K562 (cell line): ENCODE measurements at regions not wholly inside any gene's neighbourhood (a gene's known extent, or its start where the extent isn't known, plus 50 kb on each side); places are given as distances from the start of the nearest gene placed in this dataset.

Source experiments
- ATAC-seq: fragments of 200-7000 bp; cut with Tn5 transposase; 3 replicates; pipeline ENCODE4 v1.9.1; 2020; ENCODE audit warnings: moderate library complexity
- BruUV-seq: library from RNA; stranded (reverse); fragments of 400-500 nt; replicated peaks from 2 replicates; lab custom pipeline; 2021; lab: Mats Ljungman, UMichigan
- CTCF ChIA-PET: fragments of 300-600 bp; formaldehyde crosslinking; extraction: SDS; loops from one replicate; lab custom pipeline; 2021; ENCODE audit warnings: low intra/inter-chr PET ratio; lab: Yijun Ruan, JAX
- POLR2A ChIA-PET: fragments of 300-600, 350-650 bp; sonication (Branson Sonifier 250); formaldehyde crosslinking; extraction: SDS; loops from one replicate; lab custom pipeline; 2021; ENCODE audit warnings: antibody characterized with exemption, inconsistent platforms; lab: Yijun Ruan, JAX
- DNase-seq, 4 experiments: peaks; one replicate each; pipeline versions ENCODE4 v3.0.0 to v3.0.0-alpha.2; 2011 to 2018; ENCODE audit warnings: low spot score in 3 of 4, mixed read lengths in 3 of 4; ENCODE audit errors: extremely low read depth in 1 of 4
- FAIRE-seq: peaks from 2 replicates; lab custom pipeline; 2011; peaks lifted over from hg19 to GRCh38; lab: Jason Lieb, UNC
- H2AFZ ChIP-seq: 2 replicates; pipeline ENCODE4 v1.6.0; 2011; ENCODE audit warnings: low read depth, low read length, control low read depth, inconsistent platforms
- H3K27ac ChIP-seq: fragments of 200-600 bp; 3 replicates; pipeline ENCODE4 v1.8.0; 2011; ENCODE audit warnings: low read depth, mild to moderate bottlenecking, control low read depth, inconsistent platforms, low read length, moderate library complexity, mixed read lengths; ENCODE audit errors: extremely low read depth
- H3K27me3 ChIP-seq, 2 experiments: fragments of 300-600 bp in 1 of 2; 2 replicates in 1 of 2; 3 replicates in 1 of 2; pipeline versions ENCODE4 v1.6.0 to v1.8.0; 2011; ENCODE audit warnings: inconsistent platforms in 2 of 2, low read length in 2 of 2, mild to moderate bottlenecking in 1 of 2, mixed read lengths in 1 of 2, moderate library complexity in 1 of 2; ENCODE audit not compliant: control insufficient read depth in 2 of 2, insufficient read depth in 2 of 2
- H3K36me3 ChIP-seq: fragments of 300-600 bp; 3 replicates; pipeline ENCODE4 v1.8.0; 2011; ENCODE audit warnings: mild to moderate bottlenecking, low read length, inconsistent platforms; ENCODE audit not compliant: control insufficient read depth, insufficient read depth
- H3K4me1 ChIP-seq, 2 experiments: fragments of 200-600 bp in 1 of 2; replicated peaks in 1 of 2; 2 replicates in 1 of 2; 3 replicates in 1 of 2; pipeline versions ENCODE4 v1.5.1 to v1.8.0; 2011; ENCODE audit warnings: inconsistent platforms in 2 of 2, low read length in 2 of 2, mild to moderate bottlenecking in 1 of 2, mixed read lengths in 1 of 2, moderate library complexity in 1 of 2; ENCODE audit not compliant: control insufficient read depth in 2 of 2, insufficient read depth in 2 of 2
- H3K4me2 ChIP-seq: 2 replicates; pipeline ENCODE4 v1.6.1; 2011; ENCODE audit warnings: low read length, control low read depth, inconsistent platforms, mixed read lengths; ENCODE audit not compliant: insufficient read depth
- H3K4me3 ChIP-seq: fragments of 200-600 bp; sonication (generic), shearing (Covaris generic); 2 replicates; pipeline ENCODE4 v1.5.1; 2016; ENCODE audit warnings: control low read depth, inconsistent platforms
- H3K79me2 ChIP-seq: fragments of 200-600 bp; 3 replicates; pipeline ENCODE4 v1.8.0; 2011; ENCODE audit warnings: low read length, inconsistent platforms; ENCODE audit not compliant: control insufficient read depth, insufficient read depth
- H3K9ac ChIP-seq, 2 experiments: 2 replicates each; pipeline versions ENCODE4 v1.6.0 to v1.6.1; 2011; ENCODE audit warnings: low read depth in 2 of 2, low read length in 2 of 2, control low read depth in 1 of 2, inconsistent platforms in 1 of 2, mild to moderate bottlenecking in 1 of 2, mixed read lengths in 1 of 2; ENCODE audit not compliant: insufficient read depth in 1 of 2
- H3K9me1 ChIP-seq: one replicate; pipeline ENCODE4 v1.6.0; 2011; ENCODE audit warnings: inconsistent platforms, mild to moderate bottlenecking, low read length, moderate library complexity; ENCODE audit not compliant: control insufficient read depth, insufficient read depth
- H3K9me3 ChIP-seq: replicated peaks from 2 replicates; pipeline ENCODE4 v1.5.1; 2011; ENCODE audit warnings: low read depth, low read length, inconsistent platforms; ENCODE audit not compliant: control insufficient read depth, insufficient read depth
- H4K20me1 ChIP-seq: replicated peaks from 2 replicates; pipeline ENCODE4 v1.6.1; 2011; ENCODE audit warnings: low read length, inconsistent platforms, mixed read lengths; ENCODE audit not compliant: control insufficient read depth, insufficient read depth
- CTCFL ChIP-seq: IDR thresholded peaks from 2 replicates; pipeline ENCODE4 v1.6.1; 2011; ENCODE audit warnings: borderline replicate concordance, low read depth, mild to moderate bottlenecking, moderate library complexity, low read length; ENCODE audit not compliant: insufficient read depth, poor library complexity, severe bottlenecking
- EP400 ChIP-seq: fragments of 450-650 bp; IDR thresholded peaks from 2 replicates; pipeline ENCODE4 v1.6.1; 2017; ENCODE audit warnings: antibody characterized with exemption, mild to moderate bottlenecking, moderate library complexity
- HES1 ChIP-seq: fragments of 450-650 bp; IDR thresholded peaks from 2 replicates; pipeline ENCODE4 v1.6.1; 2016; ENCODE audit warnings: low read depth, mild to moderate bottlenecking, moderate library complexity
- MYBL2 ChIP-seq, 2 experiments: fragments of 450-650 bp in 1 of 2; sonication (generic) in 1 of 2; formaldehyde crosslinking in 1 of 2; IDR thresholded peaks; 2 replicates each; pipeline versions ENCODE4 v1.6.1 to v1.8.1; 2017 to 2022; ENCODE audit warnings: borderline replicate concordance in 1 of 2, inconsistent platforms in 1 of 2, low read depth in 1 of 2, mild to moderate bottlenecking in 1 of 2, missing genetic modification reagents in 1 of 2, moderate library complexity in 1 of 2
- OTX1 ChIP-seq: fragments of 450-650 bp; formaldehyde crosslinking; IDR thresholded peaks from 2 replicates; pipeline ENCODE4 v1.4.0; 2022; ENCODE audit warnings: mild to moderate bottlenecking
- PHB2 ChIP-seq: fragments of 450-650 bp; IDR thresholded peaks from 2 replicates; pipeline ENCODE4 v1.6.1; 2017; ENCODE audit warnings: low read depth
- POLR2B ChIP-seq: fragments of 450-650 bp; IDR thresholded peaks from 2 replicates; pipeline ENCODE4 v1.6.1; 2018; ENCODE audit warnings: low read depth; ENCODE audit not compliant: partially characterized antibody
- PRDM10 ChIP-seq: fragments of 450-650 bp; IDR thresholded peaks from 2 replicates; pipeline ENCODE4 v1.6.1; 2018; ENCODE audit not compliant: partially characterized antibody
- RAD21 ChIP-seq, 2 experiments: fragments of 250-450 bp in 1 of 2; fragments of 450-650 bp in 1 of 2; sonication (Bioruptor Pico) in 1 of 2; formaldehyde crosslinking in 1 of 2; IDR thresholded peaks in 1 of 2; conservative IDR thresholded peaks in 1 of 2; 2 replicates each; pipeline versions ENCODE4 v1.4.0 to v1.8.0; 2020 to 2022; ENCODE audit warnings: mild to moderate bottlenecking in 2 of 2, moderate library complexity in 1 of 2
- TBL1XR1 ChIP-seq, 2 experiments: IDR thresholded peaks; 2 replicates each; pipeline ENCODE4 v1.6.1; 2012; ENCODE audit warnings: improper control_type of control experiment in 2 of 2, low read length in 2 of 2, mild to moderate bottlenecking in 1 of 2
- THRA ChIP-seq: fragments of 450-650 bp; IDR thresholded peaks from 2 replicates; pipeline ENCODE4 v1.6.1; 2017; ENCODE audit warnings: mild to moderate bottlenecking, moderate library complexity
- ZNF384 ChIP-seq: IDR thresholded peaks from 2 replicates; pipeline ENCODE4 v1.6.1; 2012; ENCODE audit warnings: low read depth, low read length, improper control_type of control experiment
- WGBS: fragments of 100-300 bp; shearing (Covaris generic); methylation state at CpG from one replicate; pipeline ENCODE4 v1.1.6; 2016; ENCODE audit warnings: low coverage, mixed read lengths; ENCODE audit not compliant: insufficient coverage; ENCODE audit errors: missing lambda C conversion rate; 5-methylcytosine and 5-hydroxymethylcytosine counted together
- in situ Hi-C: fragments of 300-500 bp; cut with MboI; formaldehyde crosslinking; loops from 4 replicates; pipeline ENCODE4 v1.15.0; 2018; ENCODE audit warnings: inconsistent platforms, mixed read lengths
- intact Hi-C: fragments of 100-400 bp; cut with micrococcal nuclease; formaldehyde crosslinking; loops from 2 replicates; pipeline ENCODE4 v1.14.2; 2022

- TF ChIP-seq CTCFL = no peak
- TF ChIP-seq, all 486 proteins: peak for 0
Observed at GRCh38 chr1:79264285-79264684, 257.8 kb upstream of the ADGRL4 start (continued).

- ChIA-PET POLR2A (interaction anchor here (0.6 kb wide), 1 partner anchor 23 kb away, joined by 3 read pairs; no protein-coding TSS in a partner anchor), CTCF (no interaction called here)
- intact Hi-C loops (no loop called here), in situ Hi-C loops (no loop called here)
- H3K4me1 ChIP-seq = no peaks in the 10 kb centered on the region
- no TSS peak for BruUV-seq
- no peak overlapping the region for H3K27ac ChIP-seq
- H3K9me1 ChIP-seq = no peaks in the 10 kb centered on the region
- DNase-seq = no peak
- WGBS = 0% methylated on average over 3 of the region's 3 CpGs
- no peak for ATAC-seq
- no peaks in the 10 kb centered on the region for H3K79me2 ChIP-seq
- H4K20me1 ChIP-seq = no peaks in the 10 kb centered on the region
- no peaks in the 10 kb centered on the region for H3K9me3 ChIP-seq
- no peaks in the 10 kb centered on the region for H3K27me3 ChIP-seq
- no peak overlapping the region for H2AFZ ChIP-seq
- no peak for FAIRE-seq
- H3K9ac ChIP-seq = no peak overlapping the region
- no peak overlapping the region for H3K4me3 ChIP-seq
- H3K36me3 ChIP-seq = no peaks in the 10 kb centered on the region
- no peak overlapping the region for H3K4me2 ChIP-seq
- no peak for TF ChIP-seq POLR2B
- TF ChIP-seq PHB2 = no peak
- TF ChIP-seq HES1 = no peak
- TF ChIP-seq THRA = no peak
- no peak for TF ChIP-seq PRDM10
- TF ChIP-seq TBL1XR1 (IDR thresholded peaks at IDR 0.05; ENCODE audit: low read length in 2 of 2) = no peak
- no peak for TF ChIP-seq MYBL2 (IDR thresholded peaks at IDR 0.05; ENCODE audit: low read depth)
- TF ChIP-seq MYBL2 (CRISPR knock-in tag; IDR thresholded peaks at IDR 0.05; ENCODE audit: borderline replicate concordance) = no peak
- no peak for TF ChIP-seq ZNF384
- TF ChIP-seq RAD21 (CRISPR knock-in tag; conservative IDR thresholded peaks at IDR 0.05 in 1 of 2, IDR thresholded peaks at IDR 0.05 in 1 of 2) = no peak
- TF ChIP-seq OTX1 (CRISPR knock-in tag) = no peak
- TF ChIP-seq EP400 = no peak
Observed at GRCh38 chr1:79262745-79263258, 256.3 kb upstream of the ADGRL4 start.
